Retinal pigment epithelial cell (primary cell): ENCODE measurements at regions not wholly inside any gene's neighbourhood (a gene's known extent, or its start where the extent isn't known, plus 50 kb on each side); places are given as distances from the start of the nearest gene placed in this dataset.
A peak's percentile ranks its signal among the peaks of the same experiment; 100 is the strongest.

Experiments
- DNase-seq: peaks from one replicate; pipeline ENCODE4 v3.0.0-alpha.2; 2010; ENCODE audit warnings: low read depth
- H3K4me3 ChIP-seq: 2 replicates; pipeline ENCODE4 v1.5.1; 2011; ENCODE audit warnings: mild to moderate bottlenecking, low read length, control low read depth, moderate library complexity
- CTCF ChIP-seq: conservative IDR thresholded peaks from 2 replicates; pipeline ENCODE4 v1.5.1; 2011; ENCODE audit warnings: low read depth, low read length, control low read depth, inconsistent platforms

- H3K4me3 ChIP-seq, result no peak overlapping the region
- DNase-seq, result no peak
- no peak for TF ChIP-seq CTCF
Observed at GRCh38 chr15:69553686-69554085, 101.1 kb downstream of the RPLP1 start.

- DNase-seq, result no peak
- H3K4me3 ChIP-seq, result no peak overlapping the region
- no peak for TF ChIP-seq CTCF
Observed at GRCh38 chr15:69554279-69554961, 101.8 kb downstream of the RPLP1 start.

GRCh38 chr15:69555080-69555479, 102.5 kb downstream of the RPLP1 start:
- DNase-seq, result no peak
- no peak overlapping the region for H3K4me3 ChIP-seq
- no peak for TF ChIP-seq CTCF

GRCh38 chr15:69556344-69556743, 103.7 kb downstream of the RPLP1 start:
- H3K4me3 ChIP-seq, result no peak overlapping the region
- no peak for TF ChIP-seq CTCF
- DNase-seq, result no peak

GRCh38 chr15:69557020-69557706, 104.5 kb downstream of the RPLP1 start:
- peak; percentile 98 for DNase-seq
- TF ChIP-seq CTCF, result no peak
- H3K4me3 ChIP-seq, result no peak overlapping the region

GRCh38 chr15:69557707-69558409, 105.2 kb downstream of the RPLP1 start:
- H3K4me3 ChIP-seq, result no peak overlapping the region
- TF ChIP-seq CTCF, result no peak
- peak; percentile 62 for DNase-seq
